ENCODE measurements at regions not wholly inside any gene's neighbourhood (a gene's known extent, or its start where the extent isn't known, plus 50 kb on each side); places are given as distances from the start of the nearest gene placed in this dataset.

DNA sequence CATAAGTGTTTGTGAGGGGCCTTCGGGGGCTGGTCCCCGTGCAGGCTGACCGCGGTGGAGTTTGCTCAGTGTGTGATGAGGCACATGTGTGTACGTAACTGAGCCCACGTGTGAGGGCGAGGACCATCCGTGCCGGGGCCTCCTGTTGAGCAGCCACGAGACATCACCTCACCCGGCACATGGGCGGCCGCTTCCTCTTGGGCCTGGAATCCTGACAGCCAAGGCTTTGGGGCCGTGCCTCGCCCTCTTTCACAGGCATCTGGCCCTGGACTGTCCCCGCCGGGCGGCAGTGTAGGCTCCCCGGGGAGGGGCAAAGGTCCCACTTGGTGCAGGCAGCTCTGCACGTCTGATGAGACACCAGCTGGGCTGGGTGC lies 202.3 kb downstream of the DLL1 start:
- TF ChIP-seq, protein P1, sequence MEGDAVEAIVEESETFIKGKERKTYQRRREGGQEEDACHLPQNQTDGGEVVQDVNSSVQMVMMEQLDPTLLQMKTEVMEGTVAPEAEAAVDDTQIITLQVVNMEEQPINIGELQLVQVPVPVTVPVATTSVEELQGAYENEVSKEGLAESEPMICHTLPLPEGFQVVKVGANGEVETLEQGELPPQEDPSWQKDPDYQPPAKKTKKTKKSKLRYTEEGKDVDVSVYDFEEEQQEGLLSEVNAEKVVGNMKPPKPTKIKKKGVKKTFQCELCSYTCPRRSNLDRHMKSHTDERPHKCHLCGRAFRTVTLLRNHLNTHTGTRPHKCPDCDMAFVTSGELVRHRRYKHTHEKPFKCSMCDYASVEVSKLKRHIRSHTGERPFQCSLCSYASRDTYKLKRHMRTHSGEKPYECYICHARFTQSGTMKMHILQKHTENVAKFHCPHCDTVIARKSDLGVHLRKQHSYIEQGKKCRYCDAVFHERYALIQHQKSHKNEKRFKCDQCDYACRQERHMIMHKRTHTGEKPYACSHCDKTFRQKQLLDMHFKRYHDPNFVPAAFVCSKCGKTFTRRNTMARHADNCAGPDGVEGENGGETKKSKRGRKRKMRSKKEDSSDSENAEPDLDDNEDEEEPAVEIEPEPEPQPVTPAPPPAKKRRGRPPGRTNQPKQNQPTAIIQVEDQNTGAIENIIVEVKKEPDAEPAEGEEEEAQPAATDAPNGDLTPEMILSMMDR (conservative IDR thresholded peaks at IDR 0.05; ENCODE audit: low read depth, low read length): no peak
- TF ChIP-seq EZH2 (IDR thresholded peaks at IDR 0.05; ENCODE audit: borderline replicate concordance, low read depth, low read length, poor library complexity, severe bottlenecking): no peak
